PC-9 (cell line): ENCODE measurements at regions not wholly inside any gene's neighbourhood (a gene's known extent, or its start where the extent isn't known, plus 50 kb on each side); places are given as distances from the start of the nearest gene placed in this dataset.

Source experiments
- BruUV-seq: library from RNA; stranded (reverse); fragments of 400-500 nt; replicated peaks from 2 replicates; lab custom pipeline; 2021; lab: Mats Ljungman, UMichigan
- CTCF ChIA-PET: fragments of 300-600 bp; sonication (Branson Sonifier 250); formaldehyde crosslinking; loops from one replicate; lab custom pipeline; 2022; ENCODE audit warnings: antibody characterized with exemption; lab: Charles Lee
- POLR2A ChIA-PET: fragments of 300-600 bp; sonication (Branson Sonifier 250); formaldehyde crosslinking; loops from one replicate; lab custom pipeline; 2022; ENCODE audit warnings: antibody characterized with exemption; ENCODE audit not compliant: unreplicated experiment; lab: Charles Lee
- DNase-seq, 2 experiments: peaks; one replicate each; pipeline versions ENCODE4 v3.0.0 to v3.0.0-alpha.2; 2015 to 2022; ENCODE audit warnings: mixed read lengths in 1 of 2
- H2AFZ ChIP-seq: fragments of 200-600 bp; sonication (generic); 2 replicates; pipeline ENCODE4 v1.8.1; 2017; ENCODE audit warnings: antibody characterized with exemption
- H3F3A ChIP-seq: fragments of 200-600 bp; sonication (generic); 2 replicates; pipeline ENCODE4 v1.8.1; 2017; ENCODE audit warnings: antibody characterized with exemption, mild to moderate bottlenecking, low read depth; ENCODE audit not compliant: insufficient read depth
- H3K27ac ChIP-seq: fragments of 200-600 bp; sonication (generic); 2 replicates; pipeline ENCODE4 v1.6.1; 2016; ENCODE audit warnings: mixed run types
- H3K27me3 ChIP-seq: fragments of 200-600 bp; sonication (generic); 2 replicates; pipeline ENCODE4 v1.6.1; 2016; ENCODE audit warnings: low read depth, mixed run types; ENCODE audit not compliant: insufficient read depth
- H3K36me3 ChIP-seq: fragments of 200-600 bp; sonication (generic); 2 replicates; pipeline ENCODE4 v1.6.1; 2016; ENCODE audit warnings: low read depth, mixed run types
- H3K4me1 ChIP-seq: fragments of 200-600 bp; sonication (generic); replicated peaks from 2 replicates; pipeline ENCODE4 v1.6.1; 2016; ENCODE audit warnings: mixed run types; ENCODE audit not compliant: insufficient read depth
- H3K4me2 ChIP-seq: fragments of 200-600 bp; sonication (generic); 2 replicates; pipeline ENCODE4 v1.6.1; 2017; ENCODE audit warnings: mixed run types
- H3K4me3 ChIP-seq: fragments of 200-600 bp; sonication (generic); 2 replicates; pipeline ENCODE4 v1.6.1; 2016; ENCODE audit warnings: mixed run types
- H3K79me2 ChIP-seq: fragments of 200-600 bp; sonication (generic); 2 replicates; pipeline ENCODE4 v1.6.1; 2017; ENCODE audit warnings: low read depth, mixed run types
- H3K9me2 ChIP-seq: fragments of 200-600 bp; sonication (generic); 2 replicates; pipeline ENCODE4 v1.8.1; 2017; ENCODE audit warnings: mild to moderate bottlenecking; ENCODE audit not compliant: insufficient read depth
- H3K9me3 ChIP-seq: fragments of 200-600 bp; sonication (generic); 2 replicates; pipeline ENCODE4 v1.8.1; 2016; ENCODE audit warnings: low read depth; ENCODE audit not compliant: insufficient read depth
- H4K20me1 ChIP-seq: fragments of 200-600 bp; sonication (generic); 2 replicates; pipeline ENCODE4 v1.8.1; 2017; ENCODE audit not compliant: insufficient read depth
- CTCF ChIP-seq: fragments of 200-600 bp; sonication (generic); conservative IDR thresholded peaks from 2 replicates; pipeline ENCODE4 v1.6.1; 2017; ENCODE audit warnings: mixed run types, antibody characterized with exemption, mild to moderate bottlenecking, moderate library complexity
- EZH2 ChIP-seq: fragments of 200-600 bp; sonication (generic); IDR thresholded peaks from 2 replicates; pipeline ENCODE4 v1.8.0; 2017; ENCODE audit warnings: antibody characterized with exemption, low read depth
- intact Hi-C: fragments of 100-400 bp; cut with micrococcal nuclease; formaldehyde crosslinking; loops from one replicate; pipeline ENCODE4 v1.10.0; 2022; ENCODE audit not compliant: unreplicated experiment

DNA sequence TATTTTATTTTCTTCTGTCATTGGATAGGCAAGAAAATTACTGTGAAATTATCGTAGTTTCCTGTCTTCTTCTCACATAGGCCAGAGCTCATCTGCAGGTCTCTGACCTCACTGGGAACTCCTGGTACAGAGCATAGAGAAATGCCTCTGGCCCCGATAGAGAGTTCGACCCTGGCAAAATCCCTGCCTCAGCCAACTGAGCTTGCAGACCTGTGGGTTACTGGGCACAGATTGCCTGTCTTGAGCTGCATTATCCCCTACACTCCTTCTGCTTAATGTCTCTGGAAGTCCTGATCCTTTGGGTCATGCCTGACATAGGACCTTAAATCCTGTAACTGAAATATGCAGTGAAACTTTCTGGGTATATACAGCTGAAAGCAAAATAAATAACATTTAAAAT is 439.3 kb upstream of the CTNND2 start:
- no peak for DNase-seq
- Histone ChIP-seq H3K36me3 (no peaks in the 10 kb centered on the region), H3K4me1 (no peaks in the 10 kb centered on the region), H4K20me1 (no peaks in the 10 kb centered on the region), H3K27ac (no peak overlapping the region), H3K4me3 (no peak overlapping the region), H3F3A (no peaks in the 10 kb centered on the region), H3K27me3 (no peaks in the 10 kb centered on the region), H3K4me2 (no peak overlapping the region), H3K9me3 (no peaks in the 10 kb centered on the region), H3K9me2 (0 out of 2 replicates have a peak, but pooled peaks cover 6% of the 10 kb centered on the region), H3K79me2 (no peaks in the 10 kb centered on the region), H2AFZ (no peak overlapping the region)
- intact Hi-C loops, result no loop called here
- no TSS peak for BruUV-seq
- ChIA-PET CTCF (no interaction called here), POLR2A (no interaction called here)
- TF ChIP-seq CTCF (no peak), EZH2 (no peak)

DNA sequence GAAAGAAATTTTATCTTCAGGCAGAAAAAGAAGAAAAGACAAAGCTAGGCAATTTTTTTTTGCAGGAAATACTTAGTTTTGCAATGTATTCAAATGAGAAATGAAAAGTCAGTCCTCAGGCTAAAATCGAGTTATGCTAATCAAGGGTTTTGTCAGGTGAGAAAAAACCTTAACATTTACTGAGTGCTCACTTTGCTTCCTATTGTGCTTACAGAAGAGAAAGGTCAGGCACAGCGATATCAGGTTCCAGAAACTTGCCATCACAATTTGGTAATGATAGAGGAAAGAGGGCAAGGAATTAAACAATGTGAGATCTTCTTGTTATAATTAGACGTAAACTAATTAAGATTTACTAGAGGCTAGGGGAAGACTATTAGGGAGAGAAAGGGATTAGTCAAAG is 431.7 kb upstream of the CTNND2 start:
- no peaks in the 10 kb centered on the region for H3K79me2 ChIP-seq
- H3K4me3 ChIP-seq, result no peak overlapping the region
- no peak overlapping the region for H2AFZ ChIP-seq
- H3K27me3 ChIP-seq, result no peaks in the 10 kb centered on the region
- H3K9me2 ChIP-seq, result no peaks in the 10 kb centered on the region
- CTCF ChIA-PET, result no interaction called here
- no TSS peak for BruUV-seq
- no peaks in the 10 kb centered on the region for H3K4me1 ChIP-seq
- H3F3A ChIP-seq, result no peaks in the 10 kb centered on the region
- POLR2A ChIA-PET, result no interaction called here
- TF ChIP-seq CTCF (no peak), EZH2 (no peak)
- H4K20me1 ChIP-seq, result no peaks in the 10 kb centered on the region
- no peaks in the 10 kb centered on the region for H3K36me3 ChIP-seq
- intact Hi-C loops, result no loop called here
- H3K4me2 ChIP-seq, result no peak overlapping the region
- no peak overlapping the region for H3K27ac ChIP-seq
- no peaks in the 10 kb centered on the region for H3K9me3 ChIP-seq
- DNase-seq, result no peak

DNA sequence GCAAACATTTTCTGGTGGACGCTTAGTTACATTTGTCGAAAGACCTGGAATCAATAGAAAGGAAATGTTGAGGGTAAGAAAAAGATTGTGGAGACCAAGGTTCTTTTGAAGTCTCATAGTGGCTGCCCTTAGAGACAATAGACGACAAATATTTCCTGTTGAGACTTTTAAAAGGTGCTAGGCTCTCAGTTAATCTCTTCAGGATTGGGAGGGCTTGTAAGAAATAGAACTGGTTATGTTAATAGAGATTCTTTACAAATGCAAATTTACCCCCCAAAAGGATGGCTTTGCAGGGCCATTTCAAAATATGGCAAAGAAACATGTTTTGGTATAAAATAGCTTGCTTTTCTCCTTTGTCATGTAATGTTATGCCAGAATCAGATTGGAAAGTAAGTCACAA is 428.2 kb upstream of the CTNND2 start:
- Histone ChIP-seq H2AFZ (no peak overlapping the region), H3K9me3 (no peaks in the 10 kb centered on the region), H3K4me3 (no peak overlapping the region), H3K27ac (no peak overlapping the region), H3K9me2 (no peaks in the 10 kb centered on the region), H3K79me2 (no peaks in the 10 kb centered on the region), H3K4me1 (no peaks in the 10 kb centered on the region), H3K36me3 (no peaks in the 10 kb centered on the region), H3K4me2 (no peak overlapping the region), H3F3A (no peaks in the 10 kb centered on the region), H4K20me1 (no peaks in the 10 kb centered on the region), H3K27me3 (no peaks in the 10 kb centered on the region)
- no peak for DNase-seq
- ChIA-PET CTCF (no interaction called here), POLR2A (no interaction called here)
- TF ChIP-seq EZH2, result no peak
- no peak for TF ChIP-seq CTCF
- intact Hi-C loops, result no loop called here
- BruUV-seq, result no TSS peak
